Panc1 (cell line): ENCODE measurements at regions not wholly inside any gene's neighbourhood (a gene's known extent, or its start where the extent isn't known, plus 50 kb on each side); places are given as distances from the start of the nearest gene placed in this dataset.

Experiments used
- ATAC-seq: fragments of 200-7000 bp; cut with Tn5 transposase; 2 replicates; pipeline ENCODE4 v1.9.1; 2020; ENCODE audit warnings: mild to moderate bottlenecking, moderate library complexity
- BruUV-seq: library from RNA; stranded (reverse); fragments of 400-500 nt; replicated peaks from 2 replicates; lab custom pipeline; 2021; lab: Mats Ljungman, UMichigan
- CTCF ChIA-PET: fragments of 300-600 bp; sonication (Branson Sonifier 250); formaldehyde crosslinking; loops from one replicate; lab custom pipeline; 2022; ENCODE audit warnings: antibody characterized with exemption; lab: Charles Lee
- POLR2A ChIA-PET: fragments of 300-600 bp; sonication (Branson Sonifier 250); formaldehyde crosslinking; loops from one replicate; lab custom pipeline; 2022; ENCODE audit warnings: antibody characterized with exemption; lab: Charles Lee
- DNase-seq: peaks from one replicate; pipeline ENCODE4 v3.0.0-alpha.2; 2010; ENCODE audit warnings: low read depth, low spot score
- H3K27ac ChIP-seq: 2 replicates; pipeline ENCODE4 v1.5.1; 2011; ENCODE audit warnings: mild to moderate bottlenecking, low read length, inconsistent platforms
- H3K27me3 ChIP-seq: fragments of 200-500 bp; sonication (Bioruptor generic); 2 replicates; pipeline ENCODE4 v1.6.0; 2014; ENCODE audit warnings: low read length, inconsistent platforms; ENCODE audit not compliant: control insufficient read depth, insufficient read depth
- H3K36me3 ChIP-seq: fragments of 200-500 bp; sonication (Bioruptor generic); 2 replicates; pipeline ENCODE4 v1.5.1; 2014; ENCODE audit warnings: inconsistent platforms, mild to moderate bottlenecking, low read length, moderate library complexity; ENCODE audit not compliant: control insufficient read depth, insufficient read depth
- H3K4me1 ChIP-seq: 2 replicates; pipeline ENCODE4 v1.5.1; 2011; ENCODE audit warnings: inconsistent platforms, mild to moderate bottlenecking, low read length, moderate library complexity; ENCODE audit not compliant: control insufficient read depth, insufficient read depth
- H3K4me3 ChIP-seq, 2 experiments: 2 replicates each; pipeline ENCODE4 v1.5.1; 2011 to 2012; ENCODE audit warnings: low read depth in 2 of 2, low read length in 2 of 2, mild to moderate bottlenecking in 2 of 2, inconsistent platforms in 1 of 2, moderate library complexity in 1 of 2
- H3K9me3 ChIP-seq: fragments of 200-500 bp; sonication (Bioruptor generic); 2 replicates; pipeline ENCODE4 v1.5.1; 2014; ENCODE audit warnings: low read depth, mild to moderate bottlenecking, inconsistent platforms, low read length, moderate library complexity; ENCODE audit not compliant: control insufficient read depth, insufficient read depth
- CTCF ChIP-seq: fragments of 450-650 bp; IDR thresholded peaks from 2 replicates; pipeline ENCODE4 v1.5.1; 2017; ENCODE audit warnings: mild to moderate bottlenecking
- POLR2AphosphoS5 ChIP-seq: IDR thresholded peaks from 2 replicates; pipeline ENCODE4 v1.6.1; 2012; ENCODE audit warnings: mild to moderate bottlenecking, low read depth, low read length, moderate library complexity
- REST ChIP-seq, 2 experiments: IDR thresholded peaks; 2 replicates each; pipeline ENCODE4 v1.6.1; 2011 to 2012; ENCODE audit warnings: low read depth in 2 of 2, control low read depth in 1 of 2, low read length in 1 of 2, mild to moderate bottlenecking in 1 of 2, moderate library complexity in 1 of 2; ENCODE audit not compliant: insufficient read depth in 1 of 2
- SIN3A ChIP-seq: IDR thresholded peaks from 2 replicates; pipeline ENCODE4 v1.6.1; 2012; ENCODE audit warnings: low read depth, mild to moderate bottlenecking, low read length, moderate library complexity, borderline replicate concordance; ENCODE audit not compliant: insufficient read depth
- TCF7L2 ChIP-seq: IDR thresholded peaks from 2 replicates; pipeline ENCODE4 v1.6.1; 2011; ENCODE audit warnings: mild to moderate bottlenecking, low read depth, low read length, inconsistent platforms
- in situ Hi-C: cut with HindIII; loops from 2 replicates; pipeline ENCODE4 v1.10.0; 2016; ENCODE audit warnings: low sequenced_read_pairs, low pct_unique_long_range_greater_than_20kb
- intact Hi-C: fragments of 100-400 bp; cut with micrococcal nuclease; formaldehyde crosslinking; loops from one replicate; pipeline ENCODE4 v1.10.0; 2022; ENCODE audit not compliant: unreplicated experiment

- H3K36me3 ChIP-seq: no peaks in the 10 kb centered on the region
- DNase-seq (no peak), ATAC-seq (no peak)
- ChIA-PET POLR2A (no interaction called here), CTCF (no interaction called here)
- TF ChIP-seq SIN3A (no peak), REST (IDR thresholded peaks at IDR 0.05; ENCODE audit: insufficient read depth in 1 of 2, low read depth in 2 of 2, low read length in 1 of 2) (no peak), POLR2AphosphoS5 (no peak), CTCF (no peak), TCF7L2 (no peak)
- no TSS peak for BruUV-seq
- intact Hi-C loops: no loop called here
- no peak overlapping the region for H3K4me3 ChIP-seq
- H3K9me3 ChIP-seq: peaks cover 8% of the 10 kb centered on the region; the same call in 1 of the 2 replicates
- in situ Hi-C loops: no loop called here
- H3K27ac ChIP-seq: peak overlapping the region; percentile 5; the same call in 1 of the 2 replicates
- no peaks in the 10 kb centered on the region for H3K27me3 ChIP-seq
- no peaks in the 10 kb centered on the region for H3K4me1 ChIP-seq
Observed at GRCh38 chr7:81081616-81082015, 162.8 kb upstream of the SEMA3C start.

GRCh38 chr7:81080553-81080952 is 161.7 kb upstream of the SEMA3C start:
- no peak for TF ChIP-seq SIN3A
- TF ChIP-seq CTCF: no peak
- in situ Hi-C loops (no loop called here), intact Hi-C loops (no loop called here)
- no TSS peak for BruUV-seq
- Histone ChIP-seq H3K27ac (peak overlapping the region; percentile 39; the same call in 1 of the 2 replicates), H3K4me3 (no peak overlapping the region), H3K4me1 (no peaks in the 10 kb centered on the region), H3K9me3 (peaks cover 8% of the 10 kb centered on the region; the same call in 1 of the 2 replicates), H3K27me3 (no peaks in the 10 kb centered on the region), H3K36me3 (no peaks in the 10 kb centered on the region)
- ATAC-seq (no peak), DNase-seq (no peak)
- POLR2A ChIA-PET: no interaction called here
- CTCF ChIA-PET: no interaction called here
